ENCODE measurements at regions not wholly inside any gene's neighbourhood (a gene's known extent, or its start where the extent isn't known, plus 50 kb on each side); places are given as distances from the start of the nearest gene placed in this dataset.

DNA sequence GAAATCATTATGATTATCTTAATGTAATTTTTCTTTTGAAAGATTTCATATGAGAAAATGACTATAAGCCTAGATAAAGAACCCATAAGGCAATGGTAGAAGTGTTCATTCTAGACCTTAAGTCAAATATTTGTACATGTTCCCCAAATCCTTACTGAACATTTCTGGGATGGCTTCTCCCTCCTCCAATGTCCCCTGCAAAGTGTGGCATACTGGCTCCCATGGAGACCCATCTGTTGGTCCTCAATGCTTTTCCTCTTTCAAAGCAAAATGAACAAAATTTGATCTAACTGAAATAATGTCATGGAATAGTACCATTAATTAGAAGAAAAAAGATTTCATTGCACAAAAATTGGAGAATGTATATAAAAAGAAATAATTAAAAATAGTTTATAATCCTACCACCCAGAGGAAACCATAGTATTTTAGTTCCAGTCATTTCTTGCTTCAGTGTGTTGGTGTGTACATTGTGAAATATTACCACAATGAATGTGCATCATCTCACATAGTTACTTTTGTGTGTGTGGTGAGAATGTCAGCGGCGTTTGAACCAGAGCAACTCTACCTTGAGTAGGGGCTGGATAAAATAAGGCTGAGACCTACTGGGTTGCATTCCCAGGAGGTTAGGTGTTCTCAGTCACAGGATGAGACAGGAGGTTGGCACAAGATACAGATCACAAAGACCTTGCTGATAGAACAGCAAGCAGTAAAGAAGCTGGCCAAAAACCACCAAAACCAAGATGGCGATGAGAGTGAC is 181.3 kb downstream of the UXS1 start:
- ChIA-PET POLR2A (no interaction called here), CTCF (ENCODE audit: unreplicated experiment) (no interaction called here)
- no peaks in the 10 kb centered on the region for H3K9me2 ChIP-seq (ENCODE audit: insufficient read depth, low read length)

DNA sequence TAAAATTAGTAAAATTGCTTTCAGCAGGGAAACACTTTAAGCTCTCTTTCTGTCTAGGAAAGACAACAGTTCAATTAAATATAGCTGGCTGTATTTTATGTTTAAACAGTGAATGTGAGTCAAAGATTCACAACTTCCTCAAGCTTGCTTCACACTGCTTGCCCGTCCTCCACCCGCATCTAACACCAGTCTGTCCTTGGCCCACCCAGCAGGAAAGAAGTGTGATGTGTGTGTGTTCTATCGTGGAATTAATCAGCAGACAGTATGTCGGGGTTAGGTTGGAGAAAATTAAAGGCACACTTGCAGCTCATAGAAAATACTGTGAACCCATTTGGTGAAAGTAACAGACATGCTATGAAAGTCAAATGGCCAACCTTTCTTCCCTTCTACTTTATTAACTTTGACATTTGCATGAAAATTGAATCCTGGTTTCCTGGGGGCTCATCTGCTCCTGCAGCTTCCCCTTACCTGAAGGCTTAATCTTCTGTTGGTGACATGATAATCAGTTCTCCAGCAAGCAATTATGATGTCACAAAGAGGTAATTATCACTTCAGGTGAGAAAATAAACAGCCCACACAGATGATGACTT is 182.0 kb downstream of the UXS1 start:
- TF ChIP-seq EZH2phosphoT487 (IDR thresholded peaks at IDR 0.05; ENCODE audit: borderline replicate concordance, low read depth, low read length), result no peak
- TF ChIP-seq, protein P1, sequence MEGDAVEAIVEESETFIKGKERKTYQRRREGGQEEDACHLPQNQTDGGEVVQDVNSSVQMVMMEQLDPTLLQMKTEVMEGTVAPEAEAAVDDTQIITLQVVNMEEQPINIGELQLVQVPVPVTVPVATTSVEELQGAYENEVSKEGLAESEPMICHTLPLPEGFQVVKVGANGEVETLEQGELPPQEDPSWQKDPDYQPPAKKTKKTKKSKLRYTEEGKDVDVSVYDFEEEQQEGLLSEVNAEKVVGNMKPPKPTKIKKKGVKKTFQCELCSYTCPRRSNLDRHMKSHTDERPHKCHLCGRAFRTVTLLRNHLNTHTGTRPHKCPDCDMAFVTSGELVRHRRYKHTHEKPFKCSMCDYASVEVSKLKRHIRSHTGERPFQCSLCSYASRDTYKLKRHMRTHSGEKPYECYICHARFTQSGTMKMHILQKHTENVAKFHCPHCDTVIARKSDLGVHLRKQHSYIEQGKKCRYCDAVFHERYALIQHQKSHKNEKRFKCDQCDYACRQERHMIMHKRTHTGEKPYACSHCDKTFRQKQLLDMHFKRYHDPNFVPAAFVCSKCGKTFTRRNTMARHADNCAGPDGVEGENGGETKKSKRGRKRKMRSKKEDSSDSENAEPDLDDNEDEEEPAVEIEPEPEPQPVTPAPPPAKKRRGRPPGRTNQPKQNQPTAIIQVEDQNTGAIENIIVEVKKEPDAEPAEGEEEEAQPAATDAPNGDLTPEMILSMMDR (conservative IDR thresholded peaks at IDR 0.05; ENCODE audit: low read length), result no peak
- Histone ChIP-seq H3K4me2 (ENCODE audit: low read length) (no peak overlapping the region), H3K4me3 (ENCODE audit: low read depth, low read length, poor library complexity, severe bottlenecking) (no peak overlapping the region), H3K27ac (ENCODE audit: low read depth, low read length, poor library complexity, severe bottlenecking) (no peak overlapping the region), H3K36me3 (ENCODE audit: insufficient read depth, low read length) (no peaks in the 10 kb centered on the region), H3K79me2 (ENCODE audit: insufficient read depth, low read depth, low read length) (no peaks in the 10 kb centered on the region), H3K9me2 (ENCODE audit: insufficient read depth, low read length) (no peaks in the 10 kb centered on the region), H4K20me1 (ENCODE audit: insufficient read depth, low read length) (no peaks in the 10 kb centered on the region), H3K4me1 (ENCODE audit: insufficient read depth, low read length, poor library complexity, severe bottlenecking) (no peaks in the 10 kb centered on the region), H2AFZ (ENCODE audit: low read length) (no peak overlapping the region), H3K9me3 (ENCODE audit: low read length) (no peaks in the 10 kb centered on the region)
- POLR2A ChIA-PET, result interaction anchor here (0.5 kb wide), 1 partner anchor 8 kb away, joined by 3 read pairs; no protein-coding TSS in a partner anchor
- no TSS peak for BruUV-seq (replicated peaks)
- DNase-seq (ENCODE audit: low spot score), result no peak
- CTCF ChIA-PET (ENCODE audit: unreplicated experiment), result no interaction called here
- intact Hi-C loops (cut with micrococcal nuclease; ENCODE audit: unreplicated experiment), result no loop called here

More for the DNA sequence above, 181.3 kb downstream of the UXS1 start:
- H3K4me2 ChIP-seq (ENCODE audit: low read length), result no peak overlapping the region
- H3K36me3 ChIP-seq (ENCODE audit: insufficient read depth, low read length), result no peaks in the 10 kb centered on the region
- H3K4me1 ChIP-seq (ENCODE audit: insufficient read depth, low read length, poor library complexity, severe bottlenecking), result no peaks in the 10 kb centered on the region
- no peak for DNase-seq (ENCODE audit: low spot score)
- no peak overlapping the region for H3K4me3 ChIP-seq (ENCODE audit: low read depth, low read length, poor library complexity, severe bottlenecking)
- no peaks in the 10 kb centered on the region for H4K20me1 ChIP-seq (ENCODE audit: insufficient read depth, low read length)
- intact Hi-C loops (cut with micrococcal nuclease; ENCODE audit: unreplicated experiment), result no loop called here
- no peaks in the 10 kb centered on the region for H3K9me3 ChIP-seq (ENCODE audit: low read length)
- H3K79me2 ChIP-seq (ENCODE audit: insufficient read depth, low read depth, low read length), result no peaks in the 10 kb centered on the region
- no peak for TF ChIP-seq EZH2phosphoT487 (IDR thresholded peaks at IDR 0.05; ENCODE audit: borderline replicate concordance, low read depth, low read length)
- no peak overlapping the region for H3K27ac ChIP-seq (ENCODE audit: low read depth, low read length, poor library complexity, severe bottlenecking)
- H2AFZ ChIP-seq (ENCODE audit: low read length), result no peak overlapping the region
- BruUV-seq (replicated peaks), result no TSS peak

DNA sequence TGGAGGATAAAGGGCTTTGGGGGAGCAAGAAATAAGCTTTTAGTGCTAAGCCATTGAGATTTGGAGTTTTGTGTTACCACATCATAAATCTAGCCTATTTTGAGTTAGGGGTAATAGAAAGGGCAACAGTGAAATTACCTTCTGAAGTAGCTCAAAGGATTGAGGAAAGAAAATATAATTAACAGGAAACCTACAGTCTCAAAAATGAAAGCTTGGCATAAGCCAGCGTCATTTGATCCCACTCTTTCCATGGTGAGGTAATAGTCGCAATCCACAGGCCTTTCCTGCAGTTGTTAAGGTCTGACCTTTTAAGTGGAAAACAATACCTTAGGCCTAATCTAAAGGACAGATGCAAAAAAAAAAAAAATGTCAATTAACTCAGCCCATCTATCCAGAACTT is 182.7 kb downstream of the UXS1 start:
- intact Hi-C loops (cut with micrococcal nuclease; ENCODE audit: unreplicated experiment), result no loop called here
- H3K36me3 ChIP-seq (ENCODE audit: insufficient read depth, low read length), result no peaks in the 10 kb centered on the region
- H2AFZ ChIP-seq (ENCODE audit: low read length), result no peak overlapping the region
- no peak for TF ChIP-seq EZH2phosphoT487 (IDR thresholded peaks at IDR 0.05; ENCODE audit: borderline replicate concordance, low read depth, low read length)
- TF ChIP-seq, protein P1 (conservative IDR thresholded peaks at IDR 0.05; ENCODE audit: low read length), result no peak
- H3K4me3 ChIP-seq (ENCODE audit: low read depth, low read length, poor library complexity, severe bottlenecking), result no peak overlapping the region
- H3K79me2 ChIP-seq (ENCODE audit: insufficient read depth, low read depth, low read length), result no peaks in the 10 kb centered on the region
- H4K20me1 ChIP-seq (ENCODE audit: insufficient read depth, low read length), result no peaks in the 10 kb centered on the region
- DNase-seq (ENCODE audit: low spot score), result no peak
- no peaks in the 10 kb centered on the region for H3K9me2 ChIP-seq (ENCODE audit: insufficient read depth, low read length)
- POLR2A ChIA-PET, result interaction anchor here (0.6 kb wide), 1 partner anchor 428 kb away, joined by 3 read pairs; no protein-coding TSS in a partner anchor
- no TSS peak for BruUV-seq (replicated peaks)
- no peaks in the 10 kb centered on the region for H3K9me3 ChIP-seq (ENCODE audit: low read length)
- CTCF ChIA-PET (ENCODE audit: unreplicated experiment), result no interaction called here
- H3K4me2 ChIP-seq (ENCODE audit: low read length), result no peak overlapping the region
- no peak overlapping the region for H3K27ac ChIP-seq (ENCODE audit: low read depth, low read length, poor library complexity, severe bottlenecking)
- H3K4me1 ChIP-seq (ENCODE audit: insufficient read depth, low read length, poor library complexity, severe bottlenecking), result no peaks in the 10 kb centered on the region
